HEK293 (cell line): ENCODE measurements at regions not wholly inside any gene's neighbourhood (a gene's known extent, or its start where the extent isn't known, plus 50 kb on each side); places are given as distances from the start of the nearest gene placed in this dataset.

Experiments
- BCL11A ChIP-seq: fragments of 450-650 bp; formaldehyde crosslinking; IDR thresholded peaks from 2 replicates; pipeline ENCODE4 v1.5.1; 2016; ENCODE audit warnings: low read depth, missing biosample characterization, missing genetic modification characterization
- ELK4 ChIP-seq: IDR thresholded peaks from 2 replicates; pipeline ENCODE4 v1.6.1; 2011; ENCODE audit warnings: mild to moderate bottlenecking, low read depth, low read length, borderline replicate concordance
- GLI4 ChIP-seq: fragments of 450-650 bp; formaldehyde crosslinking; IDR thresholded peaks from 2 replicates; pipeline ENCODE4 v1.5.1; 2016; ENCODE audit warnings: missing biosample characterization, missing genetic modification characterization
- MYNN ChIP-seq: fragments of 450-650 bp; formaldehyde crosslinking; IDR thresholded peaks from 2 replicates; pipeline ENCODE4 v1.5.1; 2016; ENCODE audit warnings: missing biosample characterization, missing genetic modification characterization, borderline replicate concordance
- PATZ1 ChIP-seq: fragments of 450-650 bp; formaldehyde crosslinking; IDR thresholded peaks from 2 replicates; pipeline ENCODE4 v1.5.1; 2016; ENCODE audit warnings: missing biosample characterization, missing genetic modification characterization
- ZNF214 ChIP-seq: fragments of 450-650 bp; formaldehyde crosslinking; IDR thresholded peaks from 2 replicates; pipeline ENCODE4 v1.5.1; 2017; ENCODE audit warnings: missing biosample characterization, mild to moderate bottlenecking, missing genetic modification characterization, borderline replicate concordance
- ZNF530 ChIP-seq: fragments of 450-650 bp; formaldehyde crosslinking; IDR thresholded peaks from 2 replicates; pipeline ENCODE4 v1.5.1; 2016; ENCODE audit warnings: low read depth, missing biosample characterization, missing genetic modification characterization
- ZNF561 ChIP-seq: fragments of 450-650 bp; IDR thresholded peaks from 2 replicates; pipeline ENCODE4 v1.5.1; 2018; ENCODE audit warnings: missing biosample characterization, missing genetic modification characterization, borderline replicate concordance
- ZSCAN5A ChIP-seq: fragments of 450-650 bp; formaldehyde crosslinking; IDR thresholded peaks from 2 replicates; pipeline ENCODE4 v1.5.1; 2016; ENCODE audit warnings: missing biosample characterization, missing genetic modification characterization
- TF ChIP-seq, protein P1 (sequence below): fragments of 450-650 bp; formaldehyde crosslinking; IDR thresholded peaks from 2 replicates; pipeline ENCODE4 v1.5.1; 2016; ENCODE audit warnings: missing biosample characterization, missing genetic modification characterization

DNA sequence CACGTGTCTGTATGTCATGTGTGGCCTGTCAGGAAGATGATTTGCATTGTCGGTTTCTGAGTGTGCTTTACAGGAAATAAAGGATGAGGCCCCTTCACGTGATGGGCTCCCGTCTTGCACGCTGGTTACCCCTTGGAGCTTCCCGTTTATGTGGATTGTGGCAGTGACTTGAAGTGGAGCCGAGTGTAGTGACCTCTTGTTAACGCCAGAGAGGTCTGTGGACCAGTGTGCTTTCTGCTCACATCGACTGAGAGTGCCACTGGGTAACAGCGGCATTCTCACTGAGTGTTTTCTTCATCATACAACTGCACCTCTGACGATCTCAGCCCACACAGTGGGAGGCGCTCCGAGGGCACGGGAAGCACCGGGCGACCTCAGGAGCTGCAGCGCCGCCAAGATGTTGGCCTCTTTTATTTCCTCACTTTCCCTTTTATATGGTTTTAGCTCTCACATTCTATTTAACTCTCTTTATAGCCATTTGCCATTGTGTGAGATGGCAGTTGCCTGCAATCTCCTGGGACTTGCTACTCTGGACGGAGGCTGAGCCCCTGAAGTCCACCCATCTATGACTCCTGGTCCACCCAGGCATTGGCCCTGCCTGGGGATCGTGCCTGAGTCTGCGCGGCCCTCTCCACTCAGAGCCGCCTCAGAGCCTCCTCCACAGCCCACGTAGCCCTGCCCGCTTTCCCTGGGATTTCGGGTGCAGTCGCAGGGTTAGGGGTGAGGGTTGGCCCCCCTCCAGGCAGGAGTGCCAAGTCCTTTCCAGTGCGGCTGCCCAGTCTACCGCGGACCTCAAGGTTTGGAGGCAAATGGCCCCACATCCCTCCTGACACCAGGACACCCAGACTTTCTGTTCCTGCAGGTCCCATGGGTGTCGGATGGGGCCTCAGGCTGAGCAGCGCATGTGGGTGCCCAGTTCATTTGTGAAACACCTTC is 238.9 kb downstream of the ERMARD start:
- TF ChIP-seq, protein P1, sequence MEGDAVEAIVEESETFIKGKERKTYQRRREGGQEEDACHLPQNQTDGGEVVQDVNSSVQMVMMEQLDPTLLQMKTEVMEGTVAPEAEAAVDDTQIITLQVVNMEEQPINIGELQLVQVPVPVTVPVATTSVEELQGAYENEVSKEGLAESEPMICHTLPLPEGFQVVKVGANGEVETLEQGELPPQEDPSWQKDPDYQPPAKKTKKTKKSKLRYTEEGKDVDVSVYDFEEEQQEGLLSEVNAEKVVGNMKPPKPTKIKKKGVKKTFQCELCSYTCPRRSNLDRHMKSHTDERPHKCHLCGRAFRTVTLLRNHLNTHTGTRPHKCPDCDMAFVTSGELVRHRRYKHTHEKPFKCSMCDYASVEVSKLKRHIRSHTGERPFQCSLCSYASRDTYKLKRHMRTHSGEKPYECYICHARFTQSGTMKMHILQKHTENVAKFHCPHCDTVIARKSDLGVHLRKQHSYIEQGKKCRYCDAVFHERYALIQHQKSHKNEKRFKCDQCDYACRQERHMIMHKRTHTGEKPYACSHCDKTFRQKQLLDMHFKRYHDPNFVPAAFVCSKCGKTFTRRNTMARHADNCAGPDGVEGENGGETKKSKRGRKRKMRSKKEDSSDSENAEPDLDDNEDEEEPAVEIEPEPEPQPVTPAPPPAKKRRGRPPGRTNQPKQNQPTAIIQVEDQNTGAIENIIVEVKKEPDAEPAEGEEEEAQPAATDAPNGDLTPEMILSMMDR (tag by site-specific recombination) = no peak
- TF ChIP-seq ZNF561 (tag by site-specific recombination) = no peak
- TF ChIP-seq ELK4 = no peak
- no peak for TF ChIP-seq MYNN
- TF ChIP-seq BCL11A (tag by site-specific recombination) = no peak
- no peak for TF ChIP-seq ZNF530 (tag by site-specific recombination)
- TF ChIP-seq GLI4 (tag by site-specific recombination) = no peak
- no peak for TF ChIP-seq PATZ1 (tag by site-specific recombination)
- no peak for TF ChIP-seq ZSCAN5A (tag by site-specific recombination)
- TF ChIP-seq ZNF214 = no peak
